GM23338 (cell line): ENCODE measurements at regions not wholly inside any gene's neighbourhood (a gene's known extent, or its start where the extent isn't known, plus 50 kb on each side); places are given as distances from the start of the nearest gene placed in this dataset.

Experiments used
- ATAC-seq: fragments of 200-7000 bp; cut with Tn5 transposase; 3 replicates; pipeline ENCODE4 v1.9.1; 2020
- DNase-seq: peaks from one replicate; pipeline ENCODE4 v3.0.0-alpha.2; 2015; ENCODE audit warnings: low spot score
- H2AFZ ChIP-seq: fragments of 200-600 bp; sonication (generic); 2 replicates; pipeline ENCODE4 v1.8.0; 2016; ENCODE audit warnings: antibody characterized with exemption, mild to moderate bottlenecking, moderate library complexity
- H3F3A ChIP-seq: fragments of 200-600 bp; sonication (generic); replicated peaks from 2 replicates; pipeline ENCODE4 v1.8.0; 2017; ENCODE audit warnings: antibody characterized with exemption, mixed run types, low read depth
- H3K27ac ChIP-seq: fragments of 200-600 bp; sonication (generic); 2 replicates; pipeline ENCODE4 v1.6.1; 2016; ENCODE audit warnings: low read depth
- H3K27me3 ChIP-seq: fragments of 200-600 bp; sonication (generic); 2 replicates; pipeline ENCODE4 v1.8.0; 2016; ENCODE audit warnings: mild to moderate bottlenecking, mixed run types, moderate library complexity; ENCODE audit not compliant: insufficient read depth
- H3K36me3 ChIP-seq: fragments of 200-600 bp; sonication (generic); 2 replicates; pipeline ENCODE4 v1.8.0; 2016; ENCODE audit warnings: mild to moderate bottlenecking; ENCODE audit not compliant: insufficient read depth
- H3K4me1 ChIP-seq: fragments of 200-600 bp; sonication (generic); 2 replicates; pipeline ENCODE4 v1.8.0; 2016; ENCODE audit warnings: mild to moderate bottlenecking, moderate library complexity; ENCODE audit not compliant: insufficient read depth
- H3K4me2 ChIP-seq: fragments of 200-600 bp; sonication (generic); 2 replicates; pipeline ENCODE4 v1.7.1; 2017; ENCODE audit warnings: mixed run types
- H3K4me3 ChIP-seq: fragments of 200-600 bp; sonication (generic); 2 replicates; pipeline ENCODE4 v1.6.1; 2016; ENCODE audit warnings: mixed run types
- H3K79me2 ChIP-seq: fragments of 200-600 bp; sonication (generic); replicated peaks from 2 replicates; pipeline ENCODE4 v1.8.0; 2017; ENCODE audit warnings: mild to moderate bottlenecking; ENCODE audit not compliant: insufficient read depth
- H3K9me2 ChIP-seq: fragments of 200-600 bp; sonication (generic); 2 replicates; pipeline ENCODE4 v1.8.0; 2017; ENCODE audit not compliant: insufficient read depth
- H4K20me1 ChIP-seq: fragments of 200-600 bp; sonication (generic); replicated peaks from 2 replicates; pipeline ENCODE4 v1.8.0; 2017; ENCODE audit warnings: mild to moderate bottlenecking; ENCODE audit not compliant: insufficient read depth
- H3K27ac Mint-ChIP-seq: 2 replicates; pipeline ENCODE4 v1.8.0; 2020; ENCODE audit warnings: inconsistent platforms, mild to moderate bottlenecking, moderate library complexity, mixed read lengths
- H3K27me3 Mint-ChIP-seq: 3 replicates; pipeline ENCODE4 v1.8.0; 2022; ENCODE audit warnings: low read depth, mild to moderate bottlenecking, moderate library complexity, mixed read lengths, inconsistent platforms; ENCODE audit not compliant: insufficient read depth, poor library complexity
- H3K36me3 Mint-ChIP-seq: 3 replicates; pipeline ENCODE4 v1.8.0; 2021; ENCODE audit warnings: low read depth, mild to moderate bottlenecking, inconsistent platforms, moderate library complexity, mixed read lengths
- H3K4me1 Mint-ChIP-seq: 3 replicates; pipeline ENCODE4 v1.8.0; 2020; ENCODE audit warnings: mild to moderate bottlenecking, inconsistent platforms, mixed read lengths
- H3K4me3 Mint-ChIP-seq: 3 replicates; pipeline ENCODE4 v1.8.0; 2021; ENCODE audit warnings: moderate library complexity, mild to moderate bottlenecking, inconsistent platforms, mixed read lengths
- H3K9me3 Mint-ChIP-seq: 3 replicates; pipeline ENCODE4 v1.8.0; 2020; ENCODE audit warnings: moderate library complexity, mild to moderate bottlenecking, inconsistent platforms, mixed read lengths
- EZH2 ChIP-seq: fragments of 200-600 bp; sonication (generic); IDR thresholded peaks from one replicate; pipeline ENCODE4 v1.8.0; 2017; ENCODE audit warnings: antibody characterized with exemption, mild to moderate bottlenecking, low read depth; ENCODE audit not compliant: unreplicated experiment
- EZH2phosphoT487 ChIP-seq: fragments of 200-600 bp; sonication (generic); IDR thresholded peaks from one replicate; pipeline ENCODE4 v1.8.1; 2018; ENCODE audit warnings: antibody characterized with exemption; ENCODE audit not compliant: unreplicated experiment
- JUNB ChIP-seq: IDR thresholded peaks from one replicate; pipeline ENCODE4 v1.6.1; 2016; ENCODE audit warnings: antibody characterized with exemption; ENCODE audit not compliant: unreplicated experiment
- NANOG ChIP-seq: IDR thresholded peaks from 2 replicates; pipeline ENCODE4 v1.6.1; 2016; ENCODE audit warnings: antibody characterized with exemption, borderline replicate concordance
- POLR2AphosphoS5 ChIP-seq: IDR thresholded peaks from 2 replicates; pipeline ENCODE4 v1.6.1; 2016; ENCODE audit warnings: antibody characterized with exemption, low read depth
- STAT1 ChIP-seq: IDR thresholded peaks from one replicate; pipeline ENCODE4 v1.6.1; 2016; ENCODE audit warnings: antibody characterized with exemption; ENCODE audit not compliant: unreplicated experiment
- ZNF114 ChIP-seq: fragments of 250-450 bp; sonication (Bioruptor Pico); IDR thresholded peaks from 2 replicates; pipeline ENCODE4 v1.5.0; 2020; ENCODE audit warnings: mild to moderate bottlenecking, moderate library complexity
- TF ChIP-seq, protein P1 (sequence below): IDR thresholded peaks from one replicate; pipeline ENCODE4 v1.6.1; 2018; ENCODE audit warnings: antibody characterized with exemption; ENCODE audit not compliant: unreplicated experiment
- TF ChIP-seq, protein P2 (sequence below): IDR thresholded peaks from 2 replicates; pipeline ENCODE4 v1.6.1; 2016; ENCODE audit warnings: antibody characterized with exemption
- TF ChIP-seq, protein P3 (sequence below): fragments of 250-450 bp; sonication (Bioruptor Pico); IDR thresholded peaks from 2 replicates; pipeline ENCODE4 v1.5.0; 2020; ENCODE audit warnings: mild to moderate bottlenecking, moderate library complexity
- TF ChIP-seq, protein P4 (sequence below), 2 experiments: fragments of 200-600 bp in 1 of 2; sonication (generic) in 1 of 2; conservative IDR thresholded peaks; 2 replicates each; pipeline versions ENCODE4 v1.5.1 to v1.6.1; 2016 to 2017; ENCODE audit warnings: antibody characterized with exemption in 2 of 2, low read depth in 2 of 2, mild to moderate bottlenecking in 2 of 2, moderate library complexity in 1 of 2

DNA sequence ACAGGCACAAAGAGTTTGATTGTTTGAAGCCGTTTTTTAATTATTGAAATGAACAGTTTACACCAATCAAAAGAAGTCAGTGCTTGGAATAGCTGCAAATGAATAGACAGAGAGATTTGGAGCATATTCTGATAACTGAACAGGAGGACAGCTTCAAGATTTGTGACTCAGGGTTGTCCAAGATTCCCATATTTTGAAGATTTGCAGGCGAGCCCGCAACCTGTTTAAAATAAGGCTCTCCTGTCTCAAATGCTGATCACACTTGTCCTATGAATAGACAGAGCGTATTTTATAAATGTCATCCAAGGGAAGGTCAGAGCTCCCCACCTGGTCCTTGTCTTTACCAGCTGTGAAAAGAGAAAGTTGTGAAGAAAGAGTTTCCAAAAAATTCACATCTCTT is 198.7 kb downstream of the RNF144A start (continued):
- TF ChIP-seq EZH2phosphoT487, result no peak
- TF ChIP-seq JUNB, result no peak
- TF ChIP-seq, protein P1, sequence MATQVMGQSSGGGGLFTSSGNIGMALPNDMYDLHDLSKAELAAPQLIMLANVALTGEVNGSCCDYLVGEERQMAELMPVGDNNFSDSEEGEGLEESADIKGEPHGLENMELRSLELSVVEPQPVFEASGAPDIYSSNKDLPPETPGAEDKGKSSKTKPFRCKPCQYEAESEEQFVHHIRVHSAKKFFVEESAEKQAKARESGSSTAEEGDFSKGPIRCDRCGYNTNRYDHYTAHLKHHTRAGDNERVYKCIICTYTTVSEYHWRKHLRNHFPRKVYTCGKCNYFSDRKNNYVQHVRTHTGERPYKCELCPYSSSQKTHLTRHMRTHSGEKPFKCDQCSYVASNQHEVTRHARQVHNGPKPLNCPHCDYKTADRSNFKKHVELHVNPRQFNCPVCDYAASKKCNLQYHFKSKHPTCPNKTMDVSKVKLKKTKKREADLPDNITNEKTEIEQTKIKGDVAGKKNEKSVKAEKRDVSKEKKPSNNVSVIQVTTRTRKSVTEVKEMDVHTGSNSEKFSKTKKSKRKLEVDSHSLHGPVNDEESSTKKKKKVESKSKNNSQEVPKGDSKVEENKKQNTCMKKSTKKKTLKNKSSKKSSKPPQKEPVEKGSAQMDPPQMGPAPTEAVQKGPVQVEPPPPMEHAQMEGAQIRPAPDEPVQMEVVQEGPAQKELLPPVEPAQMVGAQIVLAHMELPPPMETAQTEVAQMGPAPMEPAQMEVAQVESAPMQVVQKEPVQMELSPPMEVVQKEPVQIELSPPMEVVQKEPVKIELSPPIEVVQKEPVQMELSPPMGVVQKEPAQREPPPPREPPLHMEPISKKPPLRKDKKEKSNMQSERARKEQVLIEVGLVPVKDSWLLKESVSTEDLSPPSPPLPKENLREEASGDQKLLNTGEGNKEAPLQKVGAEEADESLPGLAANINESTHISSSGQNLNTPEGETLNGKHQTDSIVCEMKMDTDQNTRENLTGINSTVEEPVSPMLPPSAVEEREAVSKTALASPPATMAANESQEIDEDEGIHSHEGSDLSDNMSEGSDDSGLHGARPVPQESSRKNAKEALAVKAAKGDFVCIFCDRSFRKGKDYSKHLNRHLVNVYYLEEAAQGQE, result no peak
- TF ChIP-seq, protein P2, sequence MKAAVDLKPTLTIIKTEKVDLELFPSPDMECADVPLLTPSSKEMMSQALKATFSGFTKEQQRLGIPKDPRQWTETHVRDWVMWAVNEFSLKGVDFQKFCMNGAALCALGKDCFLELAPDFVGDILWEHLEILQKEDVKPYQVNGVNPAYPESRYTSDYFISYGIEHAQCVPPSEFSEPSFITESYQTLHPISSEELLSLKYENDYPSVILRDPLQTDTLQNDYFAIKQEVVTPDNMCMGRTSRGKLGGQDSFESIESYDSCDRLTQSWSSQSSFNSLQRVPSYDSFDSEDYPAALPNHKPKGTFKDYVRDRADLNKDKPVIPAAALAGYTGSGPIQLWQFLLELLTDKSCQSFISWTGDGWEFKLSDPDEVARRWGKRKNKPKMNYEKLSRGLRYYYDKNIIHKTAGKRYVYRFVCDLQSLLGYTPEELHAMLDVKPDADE, result no peak
- TF ChIP-seq ZNF114, result no peak
- no peak for TF ChIP-seq STAT1

DNA sequence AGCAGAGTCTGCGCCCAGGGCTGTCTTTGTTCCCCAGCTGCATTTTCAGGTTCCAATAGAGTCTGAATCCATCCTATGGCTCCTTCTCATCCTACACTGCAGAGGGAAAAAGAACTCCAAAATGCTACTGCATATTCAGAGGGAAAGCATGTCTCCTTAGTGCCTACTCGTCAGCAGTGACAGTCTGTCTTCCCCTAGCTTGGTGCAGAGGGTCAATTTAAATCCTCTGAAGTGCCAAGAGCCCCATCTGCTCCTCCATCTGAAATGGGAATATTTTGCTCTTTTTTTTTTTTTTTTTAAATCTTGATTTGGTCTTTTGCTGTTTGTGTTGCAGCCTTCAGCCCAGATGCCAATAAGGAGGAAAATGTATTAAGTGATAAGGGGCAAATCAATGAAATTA is 199.3 kb downstream of the RNF144A start:
- Histone ChIP-seq H3K27ac (no peak overlapping the region), H4K20me1 (no peaks in the 10 kb centered on the region), H3K27me3 (no peaks in the 10 kb centered on the region), H3K9me2 (no peaks in the 10 kb centered on the region; the same call in 1 of the 2 replicates), H3K4me2 (no peak overlapping the region), H3K36me3 (no peaks in the 10 kb centered on the region), H3K4me1 (no peaks in the 10 kb centered on the region), H3K4me3 (no peak overlapping the region), H2AFZ (no peak overlapping the region), H3K79me2 (no peaks in the 10 kb centered on the region), H3F3A (no peaks in the 10 kb centered on the region)
- peaks cover 3% of the 10 kb centered on the region for H3K27me3 Mint-ChIP-seq
- H3K36me3 Mint-ChIP-seq, result peaks cover 3% of the 10 kb centered on the region; the same call in 2 of the 3 replicates
- H3K4me1 Mint-ChIP-seq, result peaks cover 5% of the 10 kb centered on the region; the same call in 2 of the 3 replicates
- no peak overlapping the region for H3K27ac Mint-ChIP-seq
- DNase-seq (no peak), ATAC-seq (no peak)
- H3K4me3 Mint-ChIP-seq, result no peak overlapping the region
- peaks cover 8% of the 10 kb centered on the region; the same call in 2 of the 3 replicates for H3K9me3 Mint-ChIP-seq
- no peak for TF ChIP-seq NANOG
- TF ChIP-seq ZNF114, result no peak
- no peak for TF ChIP-seq EZH2
- no peak for TF ChIP-seq JUNB
- no peak for TF ChIP-seq POLR2AphosphoS5
- TF ChIP-seq, protein P3, sequence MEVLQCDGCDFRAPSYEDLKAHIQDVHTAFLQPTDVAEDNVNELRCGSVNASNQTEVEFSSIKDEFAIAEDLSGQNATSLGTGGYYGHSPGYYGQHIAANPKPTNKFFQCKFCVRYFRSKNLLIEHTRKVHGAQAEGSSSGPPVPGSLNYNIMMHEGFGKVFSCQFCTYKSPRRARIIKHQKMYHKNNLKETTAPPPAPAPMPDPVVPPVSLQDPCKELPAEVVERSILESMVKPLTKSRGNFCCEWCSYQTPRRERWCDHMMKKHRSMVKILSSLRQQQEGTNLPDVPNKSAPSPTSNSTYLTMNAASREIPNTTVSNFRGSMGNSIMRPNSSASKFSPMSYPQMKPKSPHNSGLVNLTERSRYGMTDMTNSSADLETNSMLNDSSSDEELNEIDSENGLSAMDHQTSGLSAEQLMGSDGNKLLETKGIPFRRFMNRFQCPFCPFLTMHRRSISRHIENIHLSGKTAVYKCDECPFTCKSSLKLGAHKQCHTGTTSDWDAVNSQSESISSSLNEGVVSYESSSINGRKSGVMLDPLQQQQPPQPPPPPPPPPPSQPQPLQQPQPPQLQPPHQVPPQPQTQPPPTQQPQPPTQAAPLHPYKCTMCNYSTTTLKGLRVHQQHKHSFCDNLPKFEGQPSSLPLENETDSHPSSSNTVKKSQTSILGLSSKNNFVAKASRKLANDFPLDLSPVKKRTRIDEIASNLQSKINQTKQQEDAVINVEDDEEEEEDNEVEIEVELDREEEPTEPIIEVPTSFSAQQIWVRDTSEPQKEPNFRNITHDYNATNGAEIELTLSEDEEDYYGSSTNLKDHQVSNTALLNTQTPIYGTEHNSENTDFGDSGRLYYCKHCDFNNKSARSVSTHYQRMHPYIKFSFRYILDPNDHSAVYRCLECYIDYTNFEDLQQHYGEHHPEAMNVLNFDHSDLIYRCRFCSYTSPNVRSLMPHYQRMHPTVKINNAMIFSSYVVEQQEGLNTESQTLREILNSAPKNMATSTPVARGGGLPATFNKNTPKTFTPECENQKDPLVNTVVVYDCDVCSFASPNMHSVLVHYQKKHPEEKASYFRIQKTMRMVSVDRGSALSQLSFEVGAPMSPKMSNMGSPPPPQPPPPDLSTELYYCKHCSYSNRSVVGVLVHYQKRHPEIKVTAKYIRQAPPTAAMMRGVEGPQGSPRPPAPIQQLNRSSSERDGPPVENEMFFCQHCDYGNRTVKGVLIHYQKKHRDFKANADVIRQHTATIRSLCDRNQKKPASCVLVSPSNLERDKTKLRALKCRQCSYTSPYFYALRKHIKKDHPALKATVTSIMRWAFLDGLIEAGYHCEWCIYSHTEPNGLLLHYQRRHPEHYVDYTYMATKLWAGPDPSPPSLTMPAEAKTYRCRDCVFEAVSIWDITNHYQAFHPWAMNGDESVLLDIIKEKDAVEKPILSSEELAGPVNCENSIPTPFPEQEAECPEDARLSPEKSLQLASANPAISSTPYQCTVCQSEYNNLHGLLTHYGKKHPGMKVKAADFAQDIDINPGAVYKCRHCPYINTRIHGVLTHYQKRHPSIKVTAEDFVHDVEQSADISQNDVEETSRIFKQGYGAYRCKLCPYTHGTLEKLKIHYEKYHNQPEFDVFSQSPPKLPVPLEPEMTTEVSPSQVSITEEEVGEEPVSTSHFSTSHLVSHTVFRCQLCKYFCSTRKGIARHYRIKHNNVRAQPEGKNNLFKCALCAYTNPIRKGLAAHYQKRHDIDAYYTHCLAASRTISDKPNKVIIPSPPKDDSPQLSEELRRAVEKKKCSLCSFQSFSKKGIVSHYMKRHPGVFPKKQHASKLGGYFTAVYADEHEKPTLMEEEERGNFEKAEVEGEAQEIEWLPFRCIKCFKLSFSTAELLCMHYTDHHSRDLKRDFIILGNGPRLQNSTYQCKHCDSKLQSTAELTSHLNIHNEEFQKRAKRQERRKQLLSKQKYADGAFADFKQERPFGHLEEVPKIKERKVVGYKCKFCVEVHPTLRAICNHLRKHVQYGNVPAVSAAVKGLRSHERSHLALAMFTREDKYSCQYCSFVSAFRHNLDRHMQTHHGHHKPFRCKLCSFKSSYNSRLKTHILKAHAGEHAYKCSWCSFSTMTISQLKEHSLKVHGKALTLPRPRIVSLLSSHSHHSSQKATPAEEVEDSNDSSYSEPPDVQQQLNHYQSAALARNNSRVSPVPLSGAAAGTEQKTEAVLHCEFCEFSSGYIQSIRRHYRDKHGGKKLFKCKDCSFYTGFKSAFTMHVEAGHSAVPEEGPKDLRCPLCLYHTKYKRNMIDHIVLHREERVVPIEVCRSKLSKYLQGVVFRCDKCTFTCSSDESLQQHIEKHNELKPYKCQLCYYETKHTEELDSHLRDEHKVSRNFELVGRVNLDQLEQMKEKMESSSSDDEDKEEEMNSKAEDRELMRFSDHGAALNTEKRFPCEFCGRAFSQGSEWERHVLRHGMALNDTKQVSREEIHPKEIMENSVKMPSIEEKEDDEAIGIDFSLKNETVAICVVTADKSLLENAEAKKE (CRISPR knock-in tag), result no peak
- TF ChIP-seq, protein P4, sequence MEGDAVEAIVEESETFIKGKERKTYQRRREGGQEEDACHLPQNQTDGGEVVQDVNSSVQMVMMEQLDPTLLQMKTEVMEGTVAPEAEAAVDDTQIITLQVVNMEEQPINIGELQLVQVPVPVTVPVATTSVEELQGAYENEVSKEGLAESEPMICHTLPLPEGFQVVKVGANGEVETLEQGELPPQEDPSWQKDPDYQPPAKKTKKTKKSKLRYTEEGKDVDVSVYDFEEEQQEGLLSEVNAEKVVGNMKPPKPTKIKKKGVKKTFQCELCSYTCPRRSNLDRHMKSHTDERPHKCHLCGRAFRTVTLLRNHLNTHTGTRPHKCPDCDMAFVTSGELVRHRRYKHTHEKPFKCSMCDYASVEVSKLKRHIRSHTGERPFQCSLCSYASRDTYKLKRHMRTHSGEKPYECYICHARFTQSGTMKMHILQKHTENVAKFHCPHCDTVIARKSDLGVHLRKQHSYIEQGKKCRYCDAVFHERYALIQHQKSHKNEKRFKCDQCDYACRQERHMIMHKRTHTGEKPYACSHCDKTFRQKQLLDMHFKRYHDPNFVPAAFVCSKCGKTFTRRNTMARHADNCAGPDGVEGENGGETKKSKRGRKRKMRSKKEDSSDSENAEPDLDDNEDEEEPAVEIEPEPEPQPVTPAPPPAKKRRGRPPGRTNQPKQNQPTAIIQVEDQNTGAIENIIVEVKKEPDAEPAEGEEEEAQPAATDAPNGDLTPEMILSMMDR (conservative IDR thresholded peaks at IDR 0.05; ENCODE audit: low read depth in 2 of 2), result no peak
- TF ChIP-seq, protein P2, result no peak
- TF ChIP-seq EZH2phosphoT487, result no peak
